GM13976 (cell line): ENCODE measurements at regions not wholly inside any gene's neighbourhood (a gene's known extent, or its start where the extent isn't known, plus 50 kb on each side); places are given as distances from the start of the nearest gene placed in this dataset.
"Not testable (repeated sequence)": the region's sequence is repeated elsewhere in the genome, so short reads cannot be mapped to it uniquely, and the experiment has no call there.

ENCODE experiments used
- DNase-seq: peaks from one replicate; pipeline ENCODE4 v3.0.0; 2012; ENCODE audit warnings: low spot score
- in situ Hi-C: fragments of 300-500 bp; cut with MboI; formaldehyde crosslinking; loops from one replicate; pipeline ENCODE4 v1.12.0; 2022; ENCODE audit warnings: low sequenced_read_pairs, mixed read lengths, inconsistent platforms; ENCODE audit not compliant: unreplicated experiment
- TF ChIP-seq, protein P1 (sequence below): IDR thresholded peaks from 2 replicates; pipeline ENCODE4 v1.5.1; 2012; ENCODE audit warnings: borderline replicate concordance, mild to moderate bottlenecking; ENCODE audit not compliant: insufficient read depth; ENCODE audit errors: extremely low read depth, missing control alignments, control extremely low read depth

DNA sequence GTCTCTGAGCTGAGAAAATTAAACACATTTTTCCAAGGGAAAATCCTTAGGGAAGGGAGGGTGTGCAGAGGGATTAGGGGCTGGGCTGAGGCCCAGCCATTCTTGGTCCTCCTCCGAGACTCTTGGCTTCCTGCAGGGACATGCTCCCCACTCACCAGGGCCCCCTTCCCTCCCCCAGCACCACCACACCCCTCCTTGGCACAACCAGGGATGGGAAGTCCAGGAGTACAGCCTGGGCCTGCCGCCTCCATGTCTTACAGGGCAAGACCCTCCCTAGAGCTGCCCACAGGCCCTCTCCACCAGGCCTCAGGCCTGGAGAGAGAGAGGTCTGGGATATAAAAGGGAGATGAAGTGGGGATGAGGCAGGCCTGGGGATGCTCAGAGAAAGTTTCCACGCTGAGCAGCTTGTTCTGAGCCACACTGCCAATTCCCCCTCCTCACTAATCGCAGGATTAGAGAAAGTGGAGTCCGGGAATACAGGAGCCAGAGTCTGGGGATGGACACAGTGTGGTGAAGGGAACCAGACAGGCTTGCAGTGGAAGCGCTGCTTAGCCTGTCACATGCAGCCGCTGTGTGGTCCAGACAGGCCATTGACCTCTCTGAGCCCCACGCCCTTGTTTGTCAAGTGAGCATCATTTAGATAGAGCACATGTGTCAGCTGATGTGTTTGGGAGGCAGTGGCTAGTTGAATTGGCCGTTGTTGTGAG lies 105.5 kb downstream of the MRPL14 start:
- TF ChIP-seq, protein P1, sequence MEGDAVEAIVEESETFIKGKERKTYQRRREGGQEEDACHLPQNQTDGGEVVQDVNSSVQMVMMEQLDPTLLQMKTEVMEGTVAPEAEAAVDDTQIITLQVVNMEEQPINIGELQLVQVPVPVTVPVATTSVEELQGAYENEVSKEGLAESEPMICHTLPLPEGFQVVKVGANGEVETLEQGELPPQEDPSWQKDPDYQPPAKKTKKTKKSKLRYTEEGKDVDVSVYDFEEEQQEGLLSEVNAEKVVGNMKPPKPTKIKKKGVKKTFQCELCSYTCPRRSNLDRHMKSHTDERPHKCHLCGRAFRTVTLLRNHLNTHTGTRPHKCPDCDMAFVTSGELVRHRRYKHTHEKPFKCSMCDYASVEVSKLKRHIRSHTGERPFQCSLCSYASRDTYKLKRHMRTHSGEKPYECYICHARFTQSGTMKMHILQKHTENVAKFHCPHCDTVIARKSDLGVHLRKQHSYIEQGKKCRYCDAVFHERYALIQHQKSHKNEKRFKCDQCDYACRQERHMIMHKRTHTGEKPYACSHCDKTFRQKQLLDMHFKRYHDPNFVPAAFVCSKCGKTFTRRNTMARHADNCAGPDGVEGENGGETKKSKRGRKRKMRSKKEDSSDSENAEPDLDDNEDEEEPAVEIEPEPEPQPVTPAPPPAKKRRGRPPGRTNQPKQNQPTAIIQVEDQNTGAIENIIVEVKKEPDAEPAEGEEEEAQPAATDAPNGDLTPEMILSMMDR, result no peak
- in situ Hi-C loops, result no loop called here
- DNase-seq, result no peak

DNA sequence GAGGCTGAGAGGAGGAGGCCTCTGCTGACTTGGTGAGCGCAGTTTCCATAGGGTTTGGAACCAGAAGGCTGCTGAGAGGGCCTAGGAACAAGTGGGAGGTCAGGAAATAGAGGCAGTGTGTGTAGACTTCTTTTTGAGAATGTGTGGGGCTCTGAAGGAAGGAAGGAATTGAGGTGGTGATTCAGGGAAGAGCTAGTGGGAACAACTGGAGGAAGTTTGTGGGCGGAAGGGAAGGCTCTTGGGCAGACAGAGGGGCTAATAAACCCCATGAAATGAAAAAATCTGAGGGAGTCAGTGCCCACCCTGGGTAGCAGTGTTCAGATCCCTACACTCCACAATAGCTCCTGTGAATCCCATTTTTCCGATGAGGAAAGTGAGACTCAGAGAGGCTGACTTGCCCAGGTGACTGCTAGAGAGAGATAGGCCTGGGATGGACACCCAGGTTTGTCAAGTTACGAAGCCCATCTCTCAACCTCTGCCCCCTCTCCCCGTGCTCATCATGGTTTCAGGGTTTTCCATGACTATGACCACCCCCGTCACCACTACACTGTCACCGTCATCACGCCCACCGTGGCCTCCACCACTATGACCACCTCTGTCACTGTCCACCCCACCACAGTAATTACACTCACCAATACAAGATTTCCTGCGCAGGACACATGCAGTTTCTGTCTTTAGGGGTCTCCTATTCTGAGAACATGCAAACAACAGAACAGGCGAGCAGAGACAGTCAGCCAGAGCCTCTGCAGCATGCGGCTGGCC lies 106.4 kb downstream of the MRPL14 start:
- TF ChIP-seq, protein P1, result no peak
- DNase-seq, result no peak
- in situ Hi-C loops, result no loop called here

DNA sequence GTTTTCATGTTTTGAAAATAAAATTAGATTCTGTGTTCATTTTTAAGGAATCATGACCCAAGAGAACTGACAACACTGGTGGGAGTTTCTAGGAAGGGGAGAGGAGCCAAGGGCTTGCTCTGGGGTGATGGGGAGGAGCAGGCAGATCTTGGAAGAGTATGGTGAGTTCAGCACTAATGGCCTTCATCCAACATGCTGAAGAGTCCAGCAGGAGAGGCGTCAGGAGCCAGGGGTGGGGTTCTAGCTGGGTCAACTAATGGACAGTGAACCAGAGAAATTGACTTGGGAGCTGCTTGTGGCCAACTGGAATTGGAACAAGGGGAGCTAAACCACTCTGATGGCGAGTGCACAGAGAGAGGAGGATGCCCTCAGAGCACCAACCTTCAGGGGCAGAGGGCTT lies 107.1 kb downstream of the MRPL14 start:
- in situ Hi-C loops, result no loop called here
- TF ChIP-seq, protein P1, result no peak
- no peak for DNase-seq

DNA sequence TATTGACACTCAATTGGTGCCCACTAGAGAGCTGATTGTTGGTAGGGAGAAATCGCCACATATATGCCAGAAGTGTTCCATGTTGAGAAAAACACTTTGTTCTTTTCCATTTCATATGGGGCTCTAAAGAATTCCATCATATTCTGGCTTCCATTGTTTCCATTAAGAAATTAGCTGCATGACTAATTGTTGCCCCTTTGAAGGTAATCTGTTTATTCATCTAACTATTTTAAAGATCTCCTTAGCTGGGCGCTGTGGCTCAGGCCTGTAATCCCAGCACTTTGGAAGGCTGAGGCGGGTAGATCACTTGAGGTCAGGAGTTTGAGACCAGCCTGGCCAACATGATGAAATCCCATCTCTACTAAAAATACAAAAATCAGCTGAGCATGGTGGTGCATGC lies 109.9 kb downstream of the MRPL14 start:
- in situ Hi-C loops, DNase-seq: not testable (repeated sequence)

DNA sequence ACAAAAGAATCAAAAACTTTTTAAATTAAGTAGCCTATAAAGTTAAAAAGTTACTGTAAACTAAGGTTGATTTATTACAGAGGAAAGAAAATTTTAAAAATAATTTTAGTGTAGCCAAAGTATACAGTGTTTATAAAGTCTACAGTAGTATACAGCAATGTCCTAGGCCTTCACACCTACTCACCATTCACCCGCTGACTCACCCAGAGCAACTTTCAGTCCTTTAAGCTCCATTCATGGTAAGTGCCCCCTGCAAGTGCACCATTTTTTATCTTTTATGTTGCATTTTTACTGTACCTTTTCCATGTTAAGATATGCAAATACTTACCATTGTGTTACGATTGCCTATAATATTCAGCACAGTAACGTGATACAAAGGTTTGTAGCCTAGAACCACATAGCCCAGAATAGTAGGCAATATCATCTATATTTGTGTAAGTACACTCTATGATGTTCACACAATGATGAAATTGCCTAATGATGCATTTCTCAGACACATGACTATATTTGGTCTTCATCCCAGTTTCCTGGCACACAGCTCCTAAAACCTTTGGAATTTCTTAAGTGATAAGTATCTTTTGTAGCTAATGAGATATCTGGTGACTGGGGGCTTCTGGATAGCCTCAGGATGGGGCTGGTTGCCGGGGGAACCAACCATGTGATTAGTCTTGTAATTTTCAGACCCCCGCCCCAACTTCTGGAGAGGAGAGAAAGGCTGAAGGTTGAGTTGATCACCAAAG lies 111.0 kb downstream of the MRPL14 start:
- TF ChIP-seq, protein P1, result no peak
- in situ Hi-C loops, result no loop called here
- DNase-seq, result no peak

DNA sequence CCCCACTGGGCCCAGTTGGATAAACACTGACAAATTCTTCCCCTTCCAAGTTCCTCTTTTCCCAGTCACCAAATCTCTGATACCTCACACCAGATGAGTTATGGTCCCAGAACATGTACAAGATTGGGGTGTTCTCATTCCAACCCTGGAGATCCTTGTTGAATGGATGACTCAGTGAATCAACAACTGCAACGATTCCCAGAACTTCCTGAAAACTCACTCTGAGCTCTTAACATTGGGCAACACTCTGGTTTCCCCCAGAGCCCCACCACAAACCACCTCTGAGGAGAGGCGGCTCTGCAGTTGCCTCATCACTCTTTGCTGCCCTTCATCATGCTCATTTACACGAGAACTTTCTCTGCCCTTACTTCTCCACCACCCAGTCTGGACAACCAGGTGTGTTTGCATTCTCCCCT lies 115.2 kb downstream of the MRPL14 start:
- in situ Hi-C loops, result no loop called here
- TF ChIP-seq, protein P1, result no peak
- DNase-seq, result no peak

DNA sequence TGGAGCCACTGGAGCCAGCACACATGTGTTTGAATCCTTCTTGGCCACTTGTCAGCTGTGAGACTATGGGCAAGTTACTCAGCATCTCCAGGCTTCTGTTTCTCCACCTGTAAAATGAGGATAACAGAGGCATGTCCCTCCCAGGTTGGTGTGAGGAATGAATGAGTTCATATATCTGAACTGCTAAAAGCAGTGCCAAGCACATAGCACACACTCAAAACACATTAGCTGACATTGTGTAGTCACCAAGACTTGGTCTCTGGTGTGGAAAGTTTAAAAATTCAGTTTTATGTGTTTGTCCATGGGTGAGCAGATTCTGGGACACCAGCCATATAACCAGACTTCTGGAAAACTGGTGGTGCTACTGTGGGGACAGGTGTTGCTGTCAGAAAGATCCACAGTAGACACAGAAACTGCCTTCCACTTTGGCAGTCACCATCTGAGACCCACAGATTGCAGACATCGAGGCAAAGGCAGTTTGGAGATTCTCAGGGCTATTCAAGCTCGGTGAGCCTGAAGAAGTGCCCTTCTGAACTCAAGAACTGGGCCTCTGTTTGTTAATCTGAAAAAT lies 115.8 kb downstream of the MRPL14 start:
- DNase-seq, result no peak
- TF ChIP-seq, protein P1, result no peak

More for the DNA sequence above, 115.8 kb downstream of the MRPL14 start:
- in situ Hi-C loops, result no loop called here
